GM23338 (cell line): ENCODE measurements at regions not wholly inside any gene's neighbourhood (a gene's known extent, or its start where the extent isn't known, plus 50 kb on each side); places are given as distances from the start of the nearest gene placed in this dataset.

Experiments
- ATAC-seq: fragments of 200-7000 bp; cut with Tn5 transposase; 3 replicates; pipeline ENCODE4 v1.9.1; 2020
- DNase-seq: peaks from one replicate; pipeline ENCODE4 v3.0.0-alpha.2; 2015; ENCODE audit warnings: low spot score
- H2AFZ ChIP-seq: fragments of 200-600 bp; sonication (generic); 2 replicates; pipeline ENCODE4 v1.8.0; 2016; ENCODE audit warnings: antibody characterized with exemption, mild to moderate bottlenecking, moderate library complexity
- H3F3A ChIP-seq: fragments of 200-600 bp; sonication (generic); replicated peaks from 2 replicates; pipeline ENCODE4 v1.8.0; 2017; ENCODE audit warnings: antibody characterized with exemption, mixed run types, low read depth
- H3K27ac ChIP-seq: fragments of 200-600 bp; sonication (generic); 2 replicates; pipeline ENCODE4 v1.6.1; 2016; ENCODE audit warnings: low read depth
- H3K27me3 ChIP-seq: fragments of 200-600 bp; sonication (generic); 2 replicates; pipeline ENCODE4 v1.8.0; 2016; ENCODE audit warnings: mild to moderate bottlenecking, mixed run types, moderate library complexity; ENCODE audit not compliant: insufficient read depth
- H3K36me3 ChIP-seq: fragments of 200-600 bp; sonication (generic); 2 replicates; pipeline ENCODE4 v1.8.0; 2016; ENCODE audit warnings: mild to moderate bottlenecking; ENCODE audit not compliant: insufficient read depth
- H3K4me1 ChIP-seq: fragments of 200-600 bp; sonication (generic); 2 replicates; pipeline ENCODE4 v1.8.0; 2016; ENCODE audit warnings: mild to moderate bottlenecking, moderate library complexity; ENCODE audit not compliant: insufficient read depth
- H3K4me2 ChIP-seq: fragments of 200-600 bp; sonication (generic); 2 replicates; pipeline ENCODE4 v1.7.1; 2017; ENCODE audit warnings: mixed run types
- H3K4me3 ChIP-seq: fragments of 200-600 bp; sonication (generic); 2 replicates; pipeline ENCODE4 v1.6.1; 2016; ENCODE audit warnings: mixed run types
- H3K79me2 ChIP-seq: fragments of 200-600 bp; sonication (generic); replicated peaks from 2 replicates; pipeline ENCODE4 v1.8.0; 2017; ENCODE audit warnings: mild to moderate bottlenecking; ENCODE audit not compliant: insufficient read depth
- H3K9me2 ChIP-seq: fragments of 200-600 bp; sonication (generic); 2 replicates; pipeline ENCODE4 v1.8.0; 2017; ENCODE audit not compliant: insufficient read depth
- H4K20me1 ChIP-seq: fragments of 200-600 bp; sonication (generic); replicated peaks from 2 replicates; pipeline ENCODE4 v1.8.0; 2017; ENCODE audit warnings: mild to moderate bottlenecking; ENCODE audit not compliant: insufficient read depth
- H3K27ac Mint-ChIP-seq: 2 replicates; pipeline ENCODE4 v1.8.0; 2020; ENCODE audit warnings: inconsistent platforms, mild to moderate bottlenecking, moderate library complexity, mixed read lengths
- H3K27me3 Mint-ChIP-seq: 3 replicates; pipeline ENCODE4 v1.8.0; 2022; ENCODE audit warnings: low read depth, mild to moderate bottlenecking, moderate library complexity, mixed read lengths, inconsistent platforms; ENCODE audit not compliant: insufficient read depth, poor library complexity
- H3K36me3 Mint-ChIP-seq: 3 replicates; pipeline ENCODE4 v1.8.0; 2021; ENCODE audit warnings: low read depth, mild to moderate bottlenecking, inconsistent platforms, moderate library complexity, mixed read lengths
- H3K4me1 Mint-ChIP-seq: 3 replicates; pipeline ENCODE4 v1.8.0; 2020; ENCODE audit warnings: mild to moderate bottlenecking, inconsistent platforms, mixed read lengths
- H3K4me3 Mint-ChIP-seq: 3 replicates; pipeline ENCODE4 v1.8.0; 2021; ENCODE audit warnings: moderate library complexity, mild to moderate bottlenecking, inconsistent platforms, mixed read lengths
- H3K9me3 Mint-ChIP-seq: 3 replicates; pipeline ENCODE4 v1.8.0; 2020; ENCODE audit warnings: moderate library complexity, mild to moderate bottlenecking, inconsistent platforms, mixed read lengths
- CREB1 ChIP-seq: fragments of 250-450 bp; sonication (Bioruptor Pico); IDR thresholded peaks from 2 replicates; pipeline ENCODE4 v1.5.0; 2020; ENCODE audit warnings: low read depth, mild to moderate bottlenecking, moderate library complexity
- EZH2 ChIP-seq: fragments of 200-600 bp; sonication (generic); IDR thresholded peaks from one replicate; pipeline ENCODE4 v1.8.0; 2017; ENCODE audit warnings: antibody characterized with exemption, mild to moderate bottlenecking, low read depth; ENCODE audit not compliant: unreplicated experiment
- EZH2phosphoT487 ChIP-seq: fragments of 200-600 bp; sonication (generic); IDR thresholded peaks from one replicate; pipeline ENCODE4 v1.8.1; 2018; ENCODE audit warnings: antibody characterized with exemption; ENCODE audit not compliant: unreplicated experiment
- TF ChIP-seq, protein P1 (sequence below): fragments of 250-450 bp; sonication (Bioruptor Pico); IDR thresholded peaks from 2 replicates; pipeline ENCODE4 v1.5.0; 2020; ENCODE audit warnings: mild to moderate bottlenecking, moderate library complexity
- TF ChIP-seq, protein P2 (sequence below): IDR thresholded peaks from 2 replicates; pipeline ENCODE4 v1.6.1; 2016; ENCODE audit warnings: antibody characterized with exemption

DNA sequence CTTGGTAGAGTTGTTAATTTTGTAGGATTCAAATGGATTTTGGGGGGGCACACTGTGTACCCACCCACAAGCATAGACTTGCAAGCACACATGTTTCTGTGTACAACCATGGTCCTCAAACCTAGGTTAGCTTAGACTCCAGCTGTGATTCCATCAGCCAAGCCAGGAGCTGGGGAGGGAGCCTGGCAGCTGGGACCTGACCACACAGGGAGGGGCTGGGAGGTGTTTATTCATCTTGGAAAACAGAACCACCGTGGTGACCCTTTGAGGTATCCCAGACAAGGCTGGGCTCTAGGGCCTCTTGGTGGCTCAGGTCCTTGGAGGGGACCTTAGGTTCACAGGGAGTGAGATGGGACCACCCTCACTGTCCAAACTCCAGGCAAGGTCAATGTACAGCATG, 410.3 kb downstream of the NEBL start (continued):
- TF ChIP-seq, protein P1, sequence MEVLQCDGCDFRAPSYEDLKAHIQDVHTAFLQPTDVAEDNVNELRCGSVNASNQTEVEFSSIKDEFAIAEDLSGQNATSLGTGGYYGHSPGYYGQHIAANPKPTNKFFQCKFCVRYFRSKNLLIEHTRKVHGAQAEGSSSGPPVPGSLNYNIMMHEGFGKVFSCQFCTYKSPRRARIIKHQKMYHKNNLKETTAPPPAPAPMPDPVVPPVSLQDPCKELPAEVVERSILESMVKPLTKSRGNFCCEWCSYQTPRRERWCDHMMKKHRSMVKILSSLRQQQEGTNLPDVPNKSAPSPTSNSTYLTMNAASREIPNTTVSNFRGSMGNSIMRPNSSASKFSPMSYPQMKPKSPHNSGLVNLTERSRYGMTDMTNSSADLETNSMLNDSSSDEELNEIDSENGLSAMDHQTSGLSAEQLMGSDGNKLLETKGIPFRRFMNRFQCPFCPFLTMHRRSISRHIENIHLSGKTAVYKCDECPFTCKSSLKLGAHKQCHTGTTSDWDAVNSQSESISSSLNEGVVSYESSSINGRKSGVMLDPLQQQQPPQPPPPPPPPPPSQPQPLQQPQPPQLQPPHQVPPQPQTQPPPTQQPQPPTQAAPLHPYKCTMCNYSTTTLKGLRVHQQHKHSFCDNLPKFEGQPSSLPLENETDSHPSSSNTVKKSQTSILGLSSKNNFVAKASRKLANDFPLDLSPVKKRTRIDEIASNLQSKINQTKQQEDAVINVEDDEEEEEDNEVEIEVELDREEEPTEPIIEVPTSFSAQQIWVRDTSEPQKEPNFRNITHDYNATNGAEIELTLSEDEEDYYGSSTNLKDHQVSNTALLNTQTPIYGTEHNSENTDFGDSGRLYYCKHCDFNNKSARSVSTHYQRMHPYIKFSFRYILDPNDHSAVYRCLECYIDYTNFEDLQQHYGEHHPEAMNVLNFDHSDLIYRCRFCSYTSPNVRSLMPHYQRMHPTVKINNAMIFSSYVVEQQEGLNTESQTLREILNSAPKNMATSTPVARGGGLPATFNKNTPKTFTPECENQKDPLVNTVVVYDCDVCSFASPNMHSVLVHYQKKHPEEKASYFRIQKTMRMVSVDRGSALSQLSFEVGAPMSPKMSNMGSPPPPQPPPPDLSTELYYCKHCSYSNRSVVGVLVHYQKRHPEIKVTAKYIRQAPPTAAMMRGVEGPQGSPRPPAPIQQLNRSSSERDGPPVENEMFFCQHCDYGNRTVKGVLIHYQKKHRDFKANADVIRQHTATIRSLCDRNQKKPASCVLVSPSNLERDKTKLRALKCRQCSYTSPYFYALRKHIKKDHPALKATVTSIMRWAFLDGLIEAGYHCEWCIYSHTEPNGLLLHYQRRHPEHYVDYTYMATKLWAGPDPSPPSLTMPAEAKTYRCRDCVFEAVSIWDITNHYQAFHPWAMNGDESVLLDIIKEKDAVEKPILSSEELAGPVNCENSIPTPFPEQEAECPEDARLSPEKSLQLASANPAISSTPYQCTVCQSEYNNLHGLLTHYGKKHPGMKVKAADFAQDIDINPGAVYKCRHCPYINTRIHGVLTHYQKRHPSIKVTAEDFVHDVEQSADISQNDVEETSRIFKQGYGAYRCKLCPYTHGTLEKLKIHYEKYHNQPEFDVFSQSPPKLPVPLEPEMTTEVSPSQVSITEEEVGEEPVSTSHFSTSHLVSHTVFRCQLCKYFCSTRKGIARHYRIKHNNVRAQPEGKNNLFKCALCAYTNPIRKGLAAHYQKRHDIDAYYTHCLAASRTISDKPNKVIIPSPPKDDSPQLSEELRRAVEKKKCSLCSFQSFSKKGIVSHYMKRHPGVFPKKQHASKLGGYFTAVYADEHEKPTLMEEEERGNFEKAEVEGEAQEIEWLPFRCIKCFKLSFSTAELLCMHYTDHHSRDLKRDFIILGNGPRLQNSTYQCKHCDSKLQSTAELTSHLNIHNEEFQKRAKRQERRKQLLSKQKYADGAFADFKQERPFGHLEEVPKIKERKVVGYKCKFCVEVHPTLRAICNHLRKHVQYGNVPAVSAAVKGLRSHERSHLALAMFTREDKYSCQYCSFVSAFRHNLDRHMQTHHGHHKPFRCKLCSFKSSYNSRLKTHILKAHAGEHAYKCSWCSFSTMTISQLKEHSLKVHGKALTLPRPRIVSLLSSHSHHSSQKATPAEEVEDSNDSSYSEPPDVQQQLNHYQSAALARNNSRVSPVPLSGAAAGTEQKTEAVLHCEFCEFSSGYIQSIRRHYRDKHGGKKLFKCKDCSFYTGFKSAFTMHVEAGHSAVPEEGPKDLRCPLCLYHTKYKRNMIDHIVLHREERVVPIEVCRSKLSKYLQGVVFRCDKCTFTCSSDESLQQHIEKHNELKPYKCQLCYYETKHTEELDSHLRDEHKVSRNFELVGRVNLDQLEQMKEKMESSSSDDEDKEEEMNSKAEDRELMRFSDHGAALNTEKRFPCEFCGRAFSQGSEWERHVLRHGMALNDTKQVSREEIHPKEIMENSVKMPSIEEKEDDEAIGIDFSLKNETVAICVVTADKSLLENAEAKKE (CRISPR knock-in tag), result no peak
- no peak for TF ChIP-seq EZH2

DNA sequence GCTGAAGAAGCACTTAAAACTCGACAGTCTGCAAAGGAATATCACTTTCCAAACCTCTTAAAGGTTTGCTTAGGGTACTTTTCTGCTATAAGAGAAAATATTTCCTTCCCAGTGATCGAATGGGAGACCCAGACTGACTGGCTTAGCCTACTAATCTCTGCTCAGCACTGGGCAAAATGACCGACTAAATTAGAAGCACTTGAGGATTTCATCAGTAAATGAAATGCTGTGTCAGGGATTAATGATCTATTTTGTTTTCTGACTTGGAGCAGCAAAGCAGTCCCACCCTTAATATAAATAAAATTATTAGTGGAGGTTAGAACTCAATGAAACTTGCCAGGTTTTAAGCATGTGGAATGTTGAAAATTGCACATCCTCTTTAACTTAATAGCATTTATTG, 411.6 kb downstream of the NEBL start:
- no peak overlapping the region for H3K27ac Mint-ChIP-seq
- H3K27me3 Mint-ChIP-seq, result no peaks in the 10 kb centered on the region
- peaks cover 3% of the 10 kb centered on the region; the same call in 2 of the 3 replicates for H3K36me3 Mint-ChIP-seq
- Histone ChIP-seq H3K27ac (no peak overlapping the region), H4K20me1 (no peaks in the 10 kb centered on the region), H3K4me3 (no peak overlapping the region), H2AFZ (no peak overlapping the region), H3F3A (no peaks in the 10 kb centered on the region), H3K4me2 (no peak overlapping the region), H3K9me2 (no peaks in the 10 kb centered on the region; the same call in 1 of the 2 replicates), H3K27me3 (no peaks in the 10 kb centered on the region), H3K79me2 (no peaks in the 10 kb centered on the region), H3K4me1 (no peaks in the 10 kb centered on the region), H3K36me3 (no peaks in the 10 kb centered on the region)
- H3K9me3 Mint-ChIP-seq, result peaks cover 7% of the 10 kb centered on the region; the same call in 2 of the 3 replicates
- no peak overlapping the region for H3K4me3 Mint-ChIP-seq
- no peaks in the 10 kb centered on the region for H3K4me1 Mint-ChIP-seq
- no peak for DNase-seq
- no peak for ATAC-seq
- TF ChIP-seq, protein P2, sequence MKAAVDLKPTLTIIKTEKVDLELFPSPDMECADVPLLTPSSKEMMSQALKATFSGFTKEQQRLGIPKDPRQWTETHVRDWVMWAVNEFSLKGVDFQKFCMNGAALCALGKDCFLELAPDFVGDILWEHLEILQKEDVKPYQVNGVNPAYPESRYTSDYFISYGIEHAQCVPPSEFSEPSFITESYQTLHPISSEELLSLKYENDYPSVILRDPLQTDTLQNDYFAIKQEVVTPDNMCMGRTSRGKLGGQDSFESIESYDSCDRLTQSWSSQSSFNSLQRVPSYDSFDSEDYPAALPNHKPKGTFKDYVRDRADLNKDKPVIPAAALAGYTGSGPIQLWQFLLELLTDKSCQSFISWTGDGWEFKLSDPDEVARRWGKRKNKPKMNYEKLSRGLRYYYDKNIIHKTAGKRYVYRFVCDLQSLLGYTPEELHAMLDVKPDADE, result no peak
- no peak for TF ChIP-seq EZH2phosphoT487
- no peak for TF ChIP-seq CREB1 (CRISPR knock-in tag)
